H1 (cell line): ENCODE measurements at regions not wholly inside any gene's neighbourhood (a gene's known extent, or its start where the extent isn't known, plus 50 kb on each side); places are given as distances from the start of the nearest gene placed in this dataset.

Source experiments
- CTCF ChIA-PET: fragments of 300-600 bp; sonication (Branson Sonifier 250); formaldehyde crosslinking; loops from one replicate; lab custom pipeline; 2021; ENCODE audit not compliant: partially characterized antibody; lab: Charles Lee
- POLR2A ChIA-PET: fragments of 300-600 bp; sonication (Branson Sonifier 250); formaldehyde crosslinking; loops from one replicate; lab custom pipeline; 2021; ENCODE audit warnings: inconsistent platforms; ENCODE audit not compliant: partially characterized antibody; lab: Charles Lee
- DNase-seq, 2 experiments: peaks; one replicate each; pipeline versions ENCODE4 v3.0.0 to v3.0.0-alpha.2; 2010 to 2022; ENCODE audit warnings: low spot score in 2 of 2, low read depth in 1 of 2, mixed read lengths in 1 of 2
- FAIRE-seq: peaks from 2 replicates; lab custom pipeline; 2011; peaks lifted over from hg19 to GRCh38; lab: Jason Lieb, UNC
- H2AFZ ChIP-seq: 2 replicates; pipeline ENCODE4 v1.8.1; 2012; ENCODE audit warnings: low read length, inconsistent platforms
- H2AK5ac ChIP-seq: 2 replicates; pipeline ENCODE4 v1.6.1; 2013; ENCODE audit warnings: low read depth, low read length
- H2BK120ac ChIP-seq: replicated peaks from 2 replicates; pipeline ENCODE3; 2013; ENCODE audit warnings: low read depth, low read length, inconsistent platforms
- H2BK12ac ChIP-seq: 2 replicates; pipeline ENCODE4 v1.6.1; 2013; ENCODE audit warnings: low read depth, low read length
- H2BK15ac ChIP-seq: 2 replicates; pipeline ENCODE4 v1.6.1; 2013; ENCODE audit warnings: low read length
- H2BK20ac ChIP-seq: 2 replicates; pipeline ENCODE4 v1.6.1; 2013; ENCODE audit warnings: low read length
- H2BK5ac ChIP-seq: 2 replicates; pipeline ENCODE4 v1.6.1; 2013; ENCODE audit warnings: low read depth, low read length
- H3K14ac ChIP-seq: 2 replicates; pipeline ENCODE4 v1.6.1; 2013; ENCODE audit warnings: inconsistent platforms; ENCODE audit not compliant: insufficient read length
- H3K18ac ChIP-seq: 2 replicates; pipeline ENCODE4 v1.6.1; 2013; ENCODE audit warnings: low read length; ENCODE audit errors: extremely low read depth
- H3K23ac ChIP-seq: 2 replicates; pipeline ENCODE4 v1.6.1; 2013; ENCODE audit warnings: inconsistent platforms; ENCODE audit not compliant: insufficient read length
- H3K23me2 ChIP-seq: 2 replicates; pipeline ENCODE4 v1.6.1; 2013; ENCODE audit warnings: low read depth, low read length
- H3K27ac ChIP-seq: 2 replicates; pipeline ENCODE4 v1.6.1; 2011; ENCODE audit warnings: low read depth, low read length, inconsistent platforms
- H3K27me3 ChIP-seq, 4 experiments: replicated peaks in 1 of 4; 1 replicate in 1 of 4; 2 replicates in 3 of 4; pipeline versions ENCODE4 v1.6.1 to v1.8.1; 2011 to 2013; ENCODE audit warnings: low read length in 3 of 4, mild to moderate bottlenecking in 3 of 4, inconsistent platforms in 2 of 4, mixed read lengths in 2 of 4, moderate library complexity in 1 of 4; ENCODE audit not compliant: control insufficient read depth in 3 of 4, insufficient read depth in 3 of 4; ENCODE audit errors: extremely low read depth in 1 of 4
- H3K36me3 ChIP-seq, 4 experiments: 2 replicates each; pipeline versions ENCODE4 v1.6.1 to v1.8.1; 2011 to 2013; ENCODE audit warnings: mild to moderate bottlenecking in 4 of 4, low read length in 3 of 4, moderate library complexity in 2 of 4, control low read depth in 1 of 4, inconsistent platforms in 1 of 4; ENCODE audit not compliant: insufficient read depth in 4 of 4, control insufficient read depth in 2 of 4
- H3K4ac ChIP-seq: replicated peaks from 2 replicates; pipeline ENCODE3; 2013; ENCODE audit warnings: low read length, low read depth, mixed read lengths, inconsistent platforms; ENCODE audit not compliant: insufficient read length
- H3K4me1 ChIP-seq, 4 experiments: replicated peaks in 1 of 4; 1 replicate in 1 of 4; 2 replicates in 3 of 4; pipeline versions ENCODE4 v1.6.1 to v1.8.1; 2011 to 2013; ENCODE audit warnings: low read length in 3 of 4, inconsistent platforms in 2 of 4, mixed read lengths in 1 of 4; ENCODE audit not compliant: insufficient read depth in 4 of 4, control insufficient read depth in 3 of 4
- H3K4me2 ChIP-seq, 2 experiments: 2 replicates each; pipeline versions ENCODE4 v1.6.1 to v1.8.1; 2011 to 2013; ENCODE audit warnings: low read depth in 2 of 2, low read length in 2 of 2, control low read depth in 1 of 2, inconsistent platforms in 1 of 2, mild to moderate bottlenecking in 1 of 2; ENCODE audit not compliant: insufficient read depth in 1 of 2
- H3K4me3 ChIP-seq, 4 experiments: fragments of 200-600, 300-600 bp in 1 of 4; sonication (generic), shearing (Covaris generic), sonication (Bioruptor Twin) in 1 of 4; 2 replicates each; pipeline versions ENCODE4 v1.5.1 to v1.8.1; 2011 to 2016; ENCODE audit warnings: low read length in 4 of 4, low read depth in 3 of 4, control low read depth in 2 of 4, inconsistent platforms in 2 of 4, mild to moderate bottlenecking in 2 of 4, mixed read lengths in 1 of 4, moderate library complexity in 1 of 4; ENCODE audit not compliant: insufficient read depth in 2 of 4; ENCODE audit errors: extremely low read depth in 1 of 4
- H3K56ac ChIP-seq: replicated peaks from 2 replicates; pipeline ENCODE3; 2013; ENCODE audit warnings: low read depth, mild to moderate bottlenecking, mixed read lengths, low read length, inconsistent platforms; ENCODE audit not compliant: insufficient read length
- H3K79me1 ChIP-seq: 2 replicates; pipeline ENCODE4 v1.6.1; 2013; ENCODE audit warnings: low read depth, low read length, control low read depth
- H3K79me2 ChIP-seq, 2 experiments: 2 replicates each; pipeline versions ENCODE4 v1.6.1 to v1.8.1; 2012 to 2013; ENCODE audit warnings: low read length in 2 of 2, mild to moderate bottlenecking in 2 of 2, inconsistent platforms in 1 of 2; ENCODE audit not compliant: insufficient read depth in 2 of 2, control insufficient read depth in 1 of 2
- H3K9ac ChIP-seq, 4 experiments: replicated peaks in 1 of 4; 1 replicate in 1 of 4; 2 replicates in 3 of 4; pipeline versions ENCODE4 v1.6.1 to v1.8.1; 2011 to 2013; ENCODE audit warnings: low read depth in 3 of 4, low read length in 3 of 4, control low read depth in 2 of 4, mild to moderate bottlenecking in 2 of 4, moderate library complexity in 2 of 4, inconsistent platforms in 1 of 4; ENCODE audit errors: extremely low read depth in 1 of 4
- H3K9me3 ChIP-seq, 2 experiments: 2 replicates each; pipeline versions ENCODE4 v1.6.1 to v1.8.1; 2012 to 2013; ENCODE audit warnings: mild to moderate bottlenecking in 2 of 2, moderate library complexity in 2 of 2, control low read depth in 1 of 2, inconsistent platforms in 1 of 2, low read depth in 1 of 2, low read length in 1 of 2, mixed read lengths in 1 of 2; ENCODE audit not compliant: insufficient read depth in 2 of 2
- H4K20me1 ChIP-seq, 2 experiments: replicated peaks in 1 of 2; 2 replicates each; pipeline versions ENCODE3 to v1.8.1; 2011 to 2013; ENCODE audit warnings: inconsistent platforms in 2 of 2, low read length in 2 of 2, mild to moderate bottlenecking in 1 of 2; ENCODE audit not compliant: insufficient read depth in 2 of 2, control insufficient read depth in 1 of 2
- H4K5ac ChIP-seq: 2 replicates; pipeline ENCODE4 v1.6.1; 2013; ENCODE audit warnings: low read length, low read depth, mixed read lengths, inconsistent platforms; ENCODE audit not compliant: insufficient read length
- H4K8ac ChIP-seq: 2 replicates; pipeline ENCODE4 v1.8.0; 2013; ENCODE audit warnings: mild to moderate bottlenecking, moderate library complexity, low read length, inconsistent platforms; ENCODE audit not compliant: insufficient read depth; ENCODE audit errors: extremely low read depth
- H4K91ac ChIP-seq: replicated peaks from 2 replicates; pipeline ENCODE3; 2013; ENCODE audit warnings: low read length, mixed read lengths, inconsistent platforms; ENCODE audit not compliant: insufficient read length
- CEBPB ChIP-seq: IDR thresholded peaks from 2 replicates; pipeline ENCODE4 v1.6.1; 2012; ENCODE audit warnings: low read depth, low read length
- CHD2 ChIP-seq: IDR thresholded peaks from 2 replicates; pipeline ENCODE4 v1.6.1; 2012; ENCODE audit warnings: low read length, improper control_type of control experiment
- SAP30 ChIP-seq: fragments of 300-600 bp; sonication (generic); IDR thresholded peaks from 2 replicates; pipeline ENCODE4 v1.7.1; 2012; ENCODE audit warnings: low read length, moderate library complexity, mild to moderate bottlenecking, inconsistent platforms; ENCODE audit not compliant: insufficient read depth, insufficient replicate concordance
- TAF1 ChIP-seq: IDR thresholded peaks from 2 replicates; pipeline ENCODE4 v1.6.1; 2011; ENCODE audit warnings: mild to moderate bottlenecking, low read depth, low read length
- WGBS, 2 experiments: shearing (Covaris generic) in 1 of 2; methylation state at CpG; one replicate each; pipeline versions ENCODE4 v1.1.6 to v1.1.7; 2013 to 2015; ENCODE audit warnings: low lambda C conversion rate in 2 of 2, mixed read lengths in 2 of 2, inconsistent platforms in 1 of 2, low coverage in 1 of 2, missing lambda C conversion rate in 1 of 2; ENCODE audit not compliant: insufficient replicate concordance in 2 of 2, insufficient coverage in 1 of 2, insufficient read length in 1 of 2; ENCODE audit errors: extremely low coverage in 1 of 2, missing lambda C conversion rate in 1 of 2; 5-methylcytosine and 5-hydroxymethylcytosine counted together

GRCh38 chr6:87917886-87918285 is 129.8 kb upstream of the SPACA1 start:
- FAIRE-seq (no peak), DNase-seq (no peak)
- Histone ChIP-seq H4K20me1 (no peaks in the 10 kb centered on the region), H3K4me3 (no peak overlapping the region), H4K5ac (no peak overlapping the region), H2AFZ (no peak overlapping the region), H3K27ac (no peak overlapping the region), H3K4ac (no peak overlapping the region), H2AK5ac (no peak overlapping the region), H4K91ac (no peak overlapping the region), H3K14ac (no peak overlapping the region), H3K36me3 (no peaks in the 10 kb centered on the region), H2BK120ac (no peak overlapping the region), H2BK15ac (no peak overlapping the region), H3K4me2 (no peak overlapping the region), H3K27me3 (no peaks in the 10 kb centered on the region), H3K9ac (no peak overlapping the region), H3K18ac (no peak overlapping the region), H3K23me2 (no peaks in the 10 kb centered on the region; the same call in 1 of the 2 replicates), H2BK12ac (no peak overlapping the region), H3K4me1 (no peaks in the 10 kb centered on the region; a peak in 1 of 7 replicates), H2BK5ac (no peak overlapping the region), H3K56ac (no peak overlapping the region), H3K79me1 (no peaks in the 10 kb centered on the region), H4K8ac (no peak overlapping the region), H3K9me3 (peaks cover 3 to 4% of the 10 kb centered on the region in 2 experiments; a peak in 1 of 4 replicates), H3K79me2 (no peaks in the 10 kb centered on the region), H3K23ac (no peak overlapping the region), H2BK20ac (no peak overlapping the region)
- TF ChIP-seq CEBPB (no peak), CHD2 (no peak), TAF1 (no peak), SAP30 (no peak)
- WGBS, 2 experiments: 79% methylated on average over 1 of the region's 1 CpG; no CpG with 5 or more reads in 1 of the 2 experiments
- POLR2A ChIA-PET: no interaction called here
- CTCF ChIA-PET: interaction anchor here (0.8 to 4.2 kb wide), 3 partner anchors 11 to 13 kb away, joined by 3 to 23 read pairs (median 4); no protein-coding TSS in a partner anchor
